ENCODE measurements at regions not wholly inside any gene's neighbourhood (a gene's known extent, or its start where the extent isn't known, plus 50 kb on each side); places are given as distances from the start of the nearest gene placed in this dataset.

GRCh38 chr2:173589604-173590275 lies 235.1 kb downstream of the CDCA7 start:
- in situ Hi-C loops (cut with MboI; ENCODE audit: low pct_ligation_motif_present in 1 of 4, low pct_unique_long_range_greater_than_20kb in 1 of 4, low sequenced_read_pairs in 3 of 4): no loop called here
- Histone ChIP-seq H3K4me3 (no peak overlapping the region), H3K27me3 (no peaks in the 10 kb centered on the region), H3K27ac (no peak overlapping the region), H3K9me3 (peaks cover 0 to 8% of the 10 kb centered on the region in 2 donors), H3K4me1 (no peaks in the 10 kb centered on the region), H3K36me3 (no peaks in the 10 kb centered on the region)
- TF ChIP-seq POLR2A (IDR thresholded peaks at IDR 0.05) (no peak), POLR2AphosphoS5 (IDR thresholded peaks at IDR 0.05) (no peak), EP300 (IDR thresholded peaks at IDR 0.05; ENCODE audit: low read depth) (no peak), CTCF (IDR thresholded peaks at IDR 0.05) (no peak)
- WGBS, 2 donors (ENCODE audit: low coverage in 1 of 2): 57 to 87% methylated on average over 3 of the region's 3 CpGs
- intact Hi-C loops (cut with DNase I; ENCODE audit: low total_unique reads): no loop called here
- DNase-seq: no peak

GRCh38 chr2:173590276-173590861 lies 235.7 kb downstream of the CDCA7 start:
- in situ Hi-C loops (cut with MboI; ENCODE audit: low pct_ligation_motif_present in 1 of 4, low pct_unique_long_range_greater_than_20kb in 1 of 4, low sequenced_read_pairs in 3 of 4): no loop called here
- no peak overlapping the region for H3K4me3 ChIP-seq

GRCh38 chr2:173593109-173593508 lies 238.4 kb downstream of the CDCA7 start:
- Histone ChIP-seq H3K9me3 (peaks cover 0 to 8% of the 10 kb centered on the region in 2 donors), H3K4me1 (no peaks in the 10 kb centered on the region), H3K4me3 (no peak overlapping the region), H3K36me3 (no peaks in the 10 kb centered on the region), H3K27ac (no peak overlapping the region), H3K27me3 (no peaks in the 10 kb centered on the region)
- in situ Hi-C loops (cut with MboI; ENCODE audit: low pct_ligation_motif_present in 1 of 4, low pct_unique_long_range_greater_than_20kb in 1 of 4, low sequenced_read_pairs in 3 of 4): no loop called here
- no peak for DNase-seq
- no peak for TF ChIP-seq EP300 (IDR thresholded peaks at IDR 0.05; ENCODE audit: low read depth)
- no peak for TF ChIP-seq CTCF (IDR thresholded peaks at IDR 0.05)
- no peak for TF ChIP-seq POLR2AphosphoS5 (IDR thresholded peaks at IDR 0.05)
- no peak for TF ChIP-seq POLR2A (IDR thresholded peaks at IDR 0.05)
- intact Hi-C loops (cut with DNase I; ENCODE audit: low total_unique reads): no loop called here

More at GRCh38 chr2:173590276-173590861, 235.7 kb downstream of the CDCA7 start:
- Histone ChIP-seq H3K27ac (no peak overlapping the region), H3K4me1 (no peaks in the 10 kb centered on the region), H3K27me3 (no peaks in the 10 kb centered on the region), H3K9me3 (peaks cover 0 to 8% of the 10 kb centered on the region in 2 donors), H3K36me3 (no peaks in the 10 kb centered on the region)
- no peak for TF ChIP-seq POLR2A (IDR thresholded peaks at IDR 0.05)
- TF ChIP-seq POLR2AphosphoS5 (IDR thresholded peaks at IDR 0.05): no peak
- TF ChIP-seq EP300 (IDR thresholded peaks at IDR 0.05; ENCODE audit: low read depth): no peak
- TF ChIP-seq CTCF (IDR thresholded peaks at IDR 0.05): no peak
- DNase-seq: no peak
- 84% methylated on average over 6 of the region's 6 CpGs; no CpG with 5 or more reads in 1 of the 2 donors for WGBS, 2 donors (ENCODE audit: low coverage in 1 of 2)
- intact Hi-C loops (cut with DNase I; ENCODE audit: low total_unique reads): no loop called here

GRCh38 chr2:173596244-173596643 lies 241.6 kb downstream of the CDCA7 start:
- intact Hi-C loops (cut with DNase I; ENCODE audit: low total_unique reads) (no loop called here), in situ Hi-C loops (cut with MboI; ENCODE audit: low pct_ligation_motif_present in 1 of 4, low pct_unique_long_range_greater_than_20kb in 1 of 4, low sequenced_read_pairs in 3 of 4) (no loop called here)
- no peak overlapping the region for H3K4me3 ChIP-seq
- no peak for DNase-seq
- H3K4me1 ChIP-seq: no peaks in the 10 kb centered on the region
- no peaks in the 10 kb centered on the region for H3K36me3 ChIP-seq
- peaks cover 0 to 8% of the 10 kb centered on the region in 2 donors for H3K9me3 ChIP-seq
- H3K27ac ChIP-seq: no peak overlapping the region
- H3K27me3 ChIP-seq: no peaks in the 10 kb centered on the region
- no peak for TF ChIP-seq CTCF (IDR thresholded peaks at IDR 0.05)
- no peak for TF ChIP-seq POLR2A (IDR thresholded peaks at IDR 0.05)
- TF ChIP-seq POLR2AphosphoS5 (IDR thresholded peaks at IDR 0.05): no peak
- no peak for TF ChIP-seq EP300 (IDR thresholded peaks at IDR 0.05; ENCODE audit: low read depth)

All from transverse colon (tissue), 4 donors.